ENCODE measurements at regions not wholly inside any gene's neighbourhood (a gene's known extent, or its start where the extent isn't known, plus 50 kb on each side); places are given as distances from the start of the nearest gene placed in this dataset.

GRCh38 chr13:72386138-72386684, 341.2 kb downstream of the MZT1 start:
- TF ChIP-seq MYC (IDR thresholded peaks at IDR 0.05; ENCODE audit: low read depth, low read length): no peak
- TF ChIP-seq MAX (IDR thresholded peaks at IDR 0.05; ENCODE audit: low read depth, low read length): no peak
- TF ChIP-seq POLR2A (IDR thresholded peaks at IDR 0.05; ENCODE audit: extremely low read depth, insufficient read length): no peak
- TF ChIP-seq CTCF (IDR thresholded peaks at IDR 0.05; ENCODE audit: low read depth, low read length): no peak

GRCh38 chr13:72384879-72385278, 342.6 kb downstream of the MZT1 start:
- DNase-seq (ENCODE audit: low read depth): peak; percentile 69
- no peak overlapping the region for H3K4me3 ChIP-seq (ENCODE audit: low read depth, low read length)
- TF ChIP-seq POLR2A (IDR thresholded peaks at IDR 0.05; ENCODE audit: extremely low read depth, insufficient read length): no peak
- peak; percentile 63 for TF ChIP-seq MAX (IDR thresholded peaks at IDR 0.05; ENCODE audit: low read depth, low read length)

More at GRCh38 chr13:72386138-72386684, 341.2 kb downstream of the MZT1 start:
- DNase-seq (ENCODE audit: low read depth): no peak
- H3K4me3 ChIP-seq (ENCODE audit: low read depth, low read length): no peak overlapping the region

GRCh38 chr13:72384186-72384823, 343.1 kb downstream of the MZT1 start:
- no peak for TF ChIP-seq MYC (IDR thresholded peaks at IDR 0.05; ENCODE audit: low read depth, low read length)
- no peak for TF ChIP-seq CTCF (IDR thresholded peaks at IDR 0.05; ENCODE audit: low read depth, low read length)
- TF ChIP-seq MAX (IDR thresholded peaks at IDR 0.05; ENCODE audit: low read depth, low read length): no peak
- no peak for TF ChIP-seq POLR2A (IDR thresholded peaks at IDR 0.05; ENCODE audit: extremely low read depth, insufficient read length)
- no peak for DNase-seq (ENCODE audit: low read depth)

GRCh38 chr13:72383646-72384045, 343.8 kb downstream of the MZT1 start:
- no peak overlapping the region for H3K4me3 ChIP-seq (ENCODE audit: low read depth, low read length)
- DNase-seq (ENCODE audit: low read depth): peak; percentile 53
- TF ChIP-seq CTCF (IDR thresholded peaks at IDR 0.05; ENCODE audit: low read depth, low read length): no peak
- no peak for TF ChIP-seq MAX (IDR thresholded peaks at IDR 0.05; ENCODE audit: low read depth, low read length)
- TF ChIP-seq POLR2A (IDR thresholded peaks at IDR 0.05; ENCODE audit: extremely low read depth, insufficient read length): no peak
- no peak for TF ChIP-seq MYC (IDR thresholded peaks at IDR 0.05; ENCODE audit: low read depth, low read length)

More at GRCh38 chr13:72384186-72384823, 343.1 kb downstream of the MZT1 start:
- no peak overlapping the region for H3K4me3 ChIP-seq (ENCODE audit: low read depth, low read length)

GRCh38 chr13:72379581-72379980, 347.8 kb downstream of the MZT1 start:
- TF ChIP-seq MYC (IDR thresholded peaks at IDR 0.05; ENCODE audit: low read depth, low read length) (no peak), MAX (IDR thresholded peaks at IDR 0.05; ENCODE audit: low read depth, low read length) (no peak), POLR2A (IDR thresholded peaks at IDR 0.05; ENCODE audit: extremely low read depth, insufficient read length) (no peak), CTCF (IDR thresholded peaks at IDR 0.05; ENCODE audit: low read depth, low read length) (no peak)
- no peak overlapping the region for H3K4me3 ChIP-seq (ENCODE audit: low read depth, low read length)
- peak; percentile 7 for DNase-seq (ENCODE audit: low read depth)

GRCh38 chr13:72368031-72368430, 359.4 kb downstream of the MZT1 start:
- DNase-seq (ENCODE audit: low read depth): no peak

More at GRCh38 chr13:72368031-72368430, 359.4 kb downstream of the MZT1 start:
- TF ChIP-seq POLR2A (IDR thresholded peaks at IDR 0.05; ENCODE audit: extremely low read depth, insufficient read length): no peak
- TF ChIP-seq MAX (IDR thresholded peaks at IDR 0.05; ENCODE audit: low read depth, low read length): no peak
- TF ChIP-seq CTCF (IDR thresholded peaks at IDR 0.05; ENCODE audit: low read depth, low read length): no peak
- no peak for TF ChIP-seq MYC (IDR thresholded peaks at IDR 0.05; ENCODE audit: low read depth, low read length)
- H3K4me3 ChIP-seq (ENCODE audit: low read depth, low read length): no peak overlapping the region
